ENCODE measurements at regions not wholly inside any gene's neighbourhood (a gene's known extent, or its start where the extent isn't known, plus 50 kb on each side); places are given as distances from the start of the nearest gene placed in this dataset.
"Not testable (repeated sequence)": the region's sequence is repeated elsewhere in the genome, so short reads cannot be mapped to it uniquely, and the experiment has no call there.

DNA sequence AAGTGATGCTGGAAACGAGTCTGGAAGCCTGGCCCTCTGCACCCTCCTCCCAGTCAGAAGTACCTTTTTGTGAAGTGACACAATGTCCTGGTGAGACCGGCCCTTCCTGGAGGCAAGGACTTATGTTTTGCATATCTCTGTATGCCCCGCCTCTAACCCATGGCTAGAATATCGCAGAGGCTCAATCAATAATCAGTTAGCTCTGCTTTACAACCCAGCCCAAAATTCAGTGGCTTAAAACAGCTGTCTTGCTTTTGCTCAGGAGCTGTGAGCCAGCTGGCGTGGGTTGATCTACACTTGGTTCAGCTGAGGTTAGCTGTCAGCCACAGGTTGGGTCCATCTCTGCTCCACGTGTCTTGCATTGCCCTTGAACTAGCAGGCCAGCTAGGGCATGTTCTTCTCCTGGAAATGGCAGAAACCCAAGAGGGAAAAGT is 98.8 kb upstream of the METTL14 start:
- no peak overlapping the region for H3K4me3 Mint-ChIP-seq
- DNase-seq, result no peak
- peaks cover 10% of the 10 kb centered on the region for H3K4me1 Mint-ChIP-seq
- ChIA-PET CTCF (interaction anchor here (0.6 kb wide), 1 partner anchor 121 kb away, joined by 5 read pairs; no protein-coding TSS in a partner anchor), POLR2A (no interaction called here)
- no peaks in the 10 kb centered on the region for H3K9me3 Mint-ChIP-seq
- H3K27me3 Mint-ChIP-seq, result peaks cover 18% of the 10 kb centered on the region
- H3K36me3 Mint-ChIP-seq (ENCODE audit: low read depth), result no peaks in the 10 kb centered on the region
- H3K27ac Mint-ChIP-seq, result no peak overlapping the region

GRCh38 chr4:118587116-118587831 is 97.9 kb upstream of the METTL14 start:
- no peak overlapping the region for H3K27ac Mint-ChIP-seq
- no peak overlapping the region for H3K4me3 Mint-ChIP-seq
- peaks cover 4% of the 10 kb centered on the region for H3K36me3 Mint-ChIP-seq (ENCODE audit: low read depth)
- DNase-seq, result no peak
- H3K9me3 Mint-ChIP-seq, result no peaks in the 10 kb centered on the region
- ChIA-PET POLR2A (no interaction called here), CTCF (interaction anchor here (0.6 kb wide), 1 partner anchor 8 kb away, joined by 3 read pairs; no protein-coding TSS in a partner anchor)
- peaks cover 15% of the 10 kb centered on the region for H3K4me1 Mint-ChIP-seq
- H3K27me3 Mint-ChIP-seq, result peaks cover 15% of the 10 kb centered on the region

DNA sequence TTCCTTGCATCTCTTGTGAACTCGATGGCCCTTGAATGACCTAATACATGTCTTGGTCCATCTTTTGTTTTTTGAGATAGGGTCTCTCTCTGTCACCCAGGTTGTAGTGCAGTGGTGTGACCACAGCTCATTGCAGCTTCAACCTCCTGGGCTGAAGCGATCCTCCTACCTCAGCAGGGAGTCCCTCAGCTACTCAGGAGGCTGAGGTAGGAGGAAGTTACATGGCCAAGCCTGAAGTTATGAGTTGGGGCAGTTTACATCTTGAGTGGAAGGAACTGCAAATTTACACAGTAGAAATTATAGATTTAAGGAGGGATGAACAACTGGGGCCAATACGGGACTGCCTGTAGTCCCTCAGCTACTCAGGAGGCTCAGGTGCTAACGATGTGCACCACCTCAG is 97.2 kb upstream of the METTL14 start:
- peaks cover 15% of the 10 kb centered on the region for H3K4me1 Mint-ChIP-seq
- H3K27me3 Mint-ChIP-seq, result peaks cover 11% of the 10 kb centered on the region
- CTCF ChIA-PET, result no interaction called here
- no peak overlapping the region for H3K4me3 Mint-ChIP-seq
- no peak overlapping the region for H3K27ac Mint-ChIP-seq
- H3K9me3 Mint-ChIP-seq, result no peaks in the 10 kb centered on the region
- DNase-seq, result no peak
- H3K36me3 Mint-ChIP-seq (ENCODE audit: low read depth), result peaks cover 4% of the 10 kb centered on the region
- POLR2A ChIA-PET, result no interaction called here

- ChIA-PET POLR2A (no interaction called here), CTCF (no interaction called here)
- H3K36me3 Mint-ChIP-seq (ENCODE audit: low read depth), result peaks cover 4% of the 10 kb centered on the region
- no peak for DNase-seq
- no peak overlapping the region for H3K27ac Mint-ChIP-seq
- H3K4me3 Mint-ChIP-seq, result no peak overlapping the region
- peaks cover 15% of the 10 kb centered on the region for H3K4me1 Mint-ChIP-seq
- H3K27me3 Mint-ChIP-seq, result peaks cover 7% of the 10 kb centered on the region
- no peaks in the 10 kb centered on the region for H3K9me3 Mint-ChIP-seq
These were observed 95.6 kb upstream of the METTL14 start for GRCh38 chr4:118589471-118590055.

DNA sequence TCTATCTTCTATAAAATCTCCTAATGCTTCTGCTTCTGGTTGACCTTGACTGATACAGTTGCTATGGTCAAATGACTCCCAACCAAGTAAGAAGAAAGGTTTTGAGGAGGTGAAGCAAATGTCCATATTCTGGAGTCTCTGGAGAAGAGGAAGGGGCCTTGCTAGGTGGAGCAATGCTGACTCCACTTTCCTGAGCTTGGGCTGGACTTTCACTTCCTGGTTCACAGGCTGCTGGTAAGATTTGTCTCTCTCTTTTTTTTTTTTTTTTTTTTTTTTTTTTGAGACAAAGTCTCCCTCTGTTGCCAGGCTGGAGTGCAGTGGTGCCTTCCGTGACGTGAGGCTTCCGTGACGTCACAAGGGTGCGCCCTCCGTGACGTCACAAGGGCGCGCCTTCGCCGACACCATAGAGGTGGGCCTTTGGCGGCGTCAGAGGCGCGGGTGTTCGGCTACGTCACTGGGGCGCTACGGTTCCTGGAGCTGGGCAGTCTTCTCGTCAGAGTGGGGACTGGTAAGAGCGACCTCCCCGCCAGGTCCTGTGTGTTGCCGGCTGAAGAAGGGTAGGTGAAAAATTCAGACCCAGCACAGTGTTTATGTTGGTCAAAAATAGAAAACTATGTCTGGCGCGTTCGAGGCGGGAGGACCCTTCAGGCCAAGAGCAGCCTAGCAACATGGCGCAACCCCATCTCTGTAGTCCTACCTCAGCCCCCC is 93.7 kb upstream of the METTL14 start:
- Mint-ChIP-seq H3K4me3 (peak overlapping the region; percentile 98), H3K27ac (peak overlapping the region; percentile 98)
- H3K36me3 Mint-ChIP-seq (ENCODE audit: low read depth); H3K27me3 Mint-ChIP-seq; H3K9me3 Mint-ChIP-seq; CTCF ChIA-PET; H3K4me1 Mint-ChIP-seq: not testable (repeated sequence)
- DNase-seq, result peak; percentile 97
- POLR2A ChIA-PET, result interaction anchor here (0.6 to 1.3 kb wide), 2 partner anchors 9 to 94 kb away, joined by 3 to 5 read pairs; partner anchors contain the start of gene METTL14

DNA sequence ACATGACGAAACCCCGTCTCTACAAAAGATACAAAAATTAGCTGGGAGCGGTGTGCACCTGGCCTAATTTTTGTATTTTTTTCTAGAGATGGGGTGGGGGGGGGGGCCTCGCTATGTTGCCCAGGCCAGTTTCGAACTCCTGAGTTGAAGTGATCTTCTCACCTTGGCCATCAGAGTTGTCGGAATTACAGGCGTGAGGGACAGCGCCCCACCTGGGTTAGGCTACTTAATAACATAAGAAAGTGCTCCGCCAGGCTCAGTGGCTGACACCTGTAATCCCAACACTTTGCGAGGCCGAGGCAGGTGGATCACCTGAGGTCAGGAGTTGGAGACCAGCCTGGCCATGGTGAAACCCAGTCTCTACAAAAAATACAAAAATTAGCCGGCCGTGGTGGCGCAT is 92.9 kb upstream of the METTL14 start:
- Mint-ChIP-seq H3K4me3 (peak overlapping the region; percentile 98), H3K27ac (peak overlapping the region; percentile 98)
- CTCF ChIA-PET; H3K4me1 Mint-ChIP-seq; H3K36me3 Mint-ChIP-seq (ENCODE audit: low read depth); H3K27me3 Mint-ChIP-seq; H3K9me3 Mint-ChIP-seq; DNase-seq: not testable (repeated sequence)
- POLR2A ChIA-PET, result interaction anchor here (0.6 to 1.3 kb wide), 2 partner anchors 9 to 93 kb away, joined by 3 to 5 read pairs; partner anchors contain the start of gene METTL14

DNA sequence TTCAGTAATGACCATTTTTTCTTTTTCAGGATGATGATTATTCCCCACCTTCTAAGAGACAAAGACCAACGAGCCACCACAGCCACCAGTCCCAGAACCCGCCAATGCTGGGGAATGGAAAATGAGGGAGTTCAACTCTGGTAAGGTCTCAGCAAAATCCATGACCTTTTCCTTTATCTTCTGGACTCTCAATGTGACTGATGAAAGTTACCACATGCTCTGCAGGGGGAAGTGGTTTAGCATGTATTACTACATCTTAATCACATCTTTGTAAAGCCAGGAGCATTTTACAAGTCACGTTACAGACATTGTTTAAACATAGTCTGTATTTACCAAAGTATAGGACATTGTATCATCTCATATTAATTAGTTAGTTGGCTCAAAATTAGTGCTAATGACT is 89.3 kb upstream of the METTL14 start:
- H3K9me3 Mint-ChIP-seq; DNase-seq; H3K27me3 Mint-ChIP-seq; H3K4me3 Mint-ChIP-seq; H3K27ac Mint-ChIP-seq; H3K4me1 Mint-ChIP-seq; POLR2A ChIA-PET; CTCF ChIA-PET; H3K36me3 Mint-ChIP-seq (ENCODE audit: low read depth): not testable (repeated sequence)

GRCh38 chr4:118625097-118625496 is 60.1 kb upstream of the METTL14 start:
- H3K4me3 Mint-ChIP-seq; H3K36me3 Mint-ChIP-seq (ENCODE audit: low read depth); H3K9me3 Mint-ChIP-seq; H3K27me3 Mint-ChIP-seq; DNase-seq; H3K4me1 Mint-ChIP-seq; H3K27ac Mint-ChIP-seq; CTCF ChIA-PET; POLR2A ChIA-PET: not testable (repeated sequence)

- peak overlapping the region; percentile 52 for H3K27ac Mint-ChIP-seq
These were observed 55.5 kb upstream of the METTL14 start for GRCh38 chr4:118629697-118630096.

GRCh38 chr4:118630897-118631296 is 54.3 kb upstream of the METTL14 start:
- DNase-seq, H3K4me3 Mint-ChIP-seq, H3K27me3 Mint-ChIP-seq, H3K4me1 Mint-ChIP-seq, H3K9me3 Mint-ChIP-seq, POLR2A ChIA-PET, CTCF ChIA-PET: not testable (repeated sequence)
- peak overlapping the region; percentile 14 for H3K27ac Mint-ChIP-seq
- peaks cover 27% of the 10 kb centered on the region for H3K36me3 Mint-ChIP-seq (ENCODE audit: low read depth)

More at GRCh38 chr4:118629697-118630096, 55.5 kb upstream of the METTL14 start:
- H3K4me3 Mint-ChIP-seq, DNase-seq, POLR2A ChIA-PET, H3K27me3 Mint-ChIP-seq, CTCF ChIA-PET, H3K9me3 Mint-ChIP-seq, H3K4me1 Mint-ChIP-seq: not testable (repeated sequence)
- peaks cover 27% of the 10 kb centered on the region for H3K36me3 Mint-ChIP-seq (ENCODE audit: low read depth)

- H3K4me1 Mint-ChIP-seq, H3K4me3 Mint-ChIP-seq, DNase-seq, CTCF ChIA-PET, POLR2A ChIA-PET, H3K27me3 Mint-ChIP-seq, H3K9me3 Mint-ChIP-seq: not testable (repeated sequence)
- H3K36me3 Mint-ChIP-seq (ENCODE audit: low read depth), result peaks cover 30% of the 10 kb centered on the region
- peak overlapping the region; percentile 14 for H3K27ac Mint-ChIP-seq
These were observed 53.7 kb upstream of the METTL14 start for GRCh38 chr4:118631321-118632050.

DNA sequence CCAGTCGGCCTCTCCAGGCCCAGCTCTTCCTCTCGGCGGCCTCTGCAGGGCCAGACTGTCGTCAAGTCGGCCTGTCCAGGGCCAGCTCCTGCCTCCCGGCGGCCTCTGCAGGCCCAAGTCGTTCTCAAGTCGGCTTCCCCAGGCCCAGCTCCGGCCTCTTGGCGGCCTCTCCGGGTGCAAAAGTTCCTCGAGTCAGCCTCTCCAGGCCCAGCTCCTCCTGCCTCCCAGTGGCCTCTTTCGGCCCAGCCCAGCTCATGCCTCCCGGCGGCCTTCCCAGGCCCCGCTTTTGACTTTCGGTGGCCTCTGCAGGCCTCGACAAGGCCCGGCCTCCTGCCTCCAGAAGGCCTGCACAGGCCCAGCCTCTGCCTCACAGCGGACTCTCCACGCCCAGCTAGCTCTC is 51.7 kb upstream of the METTL14 start:
- H3K9me3 Mint-ChIP-seq, POLR2A ChIA-PET, DNase-seq, CTCF ChIA-PET, H3K4me1 Mint-ChIP-seq, H3K27ac Mint-ChIP-seq, H3K4me3 Mint-ChIP-seq, H3K27me3 Mint-ChIP-seq: not testable (repeated sequence)
- peaks cover 30% of the 10 kb centered on the region for H3K36me3 Mint-ChIP-seq (ENCODE audit: low read depth)

DNA sequence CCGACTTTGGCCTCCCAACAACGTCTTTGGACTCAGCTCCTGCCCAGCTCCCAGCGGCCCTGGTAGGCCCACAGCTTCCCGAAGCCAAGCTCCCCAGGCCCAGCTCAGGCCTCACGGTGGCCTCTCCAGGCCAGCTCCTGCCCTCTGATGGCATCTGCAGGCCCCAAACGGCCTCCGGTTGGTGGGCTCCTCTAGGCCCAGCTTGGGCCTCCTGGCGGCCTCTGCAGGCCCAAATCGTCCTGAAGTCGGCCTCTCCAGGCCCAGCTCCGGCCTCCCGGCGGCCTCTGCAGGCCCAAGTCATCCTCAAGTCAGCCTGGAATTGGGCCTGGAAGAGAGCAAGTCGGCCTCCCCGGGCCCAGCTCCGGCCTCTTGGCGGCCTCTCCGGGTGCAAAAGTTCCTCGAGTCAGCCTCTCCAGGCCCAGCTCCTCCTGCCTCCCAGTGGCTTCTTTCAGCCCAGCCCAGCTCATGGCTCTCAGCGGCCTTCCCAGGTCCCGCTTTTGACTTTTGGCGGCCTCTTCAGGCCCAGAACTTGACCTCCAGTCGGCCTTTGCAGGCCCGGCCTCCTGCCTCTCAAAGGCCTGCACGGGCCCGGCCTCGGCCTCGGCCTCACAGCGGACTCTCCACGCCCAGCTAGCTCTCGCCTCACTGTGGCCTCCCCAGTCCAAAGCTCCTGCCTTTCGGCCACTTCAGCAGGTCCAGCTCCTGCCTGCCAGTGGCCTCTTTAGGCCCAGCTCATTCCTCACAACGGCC is 50.9 kb upstream of the METTL14 start:
- POLR2A ChIA-PET, H3K27ac Mint-ChIP-seq, H3K4me3 Mint-ChIP-seq, DNase-seq, H3K9me3 Mint-ChIP-seq, H3K27me3 Mint-ChIP-seq, H3K4me1 Mint-ChIP-seq, CTCF ChIA-PET: not testable (repeated sequence)
- H3K36me3 Mint-ChIP-seq (ENCODE audit: low read depth), result peaks cover 25% of the 10 kb centered on the region

Measured in activated CD4-positive, alpha-beta memory T cell treated with anti-CD3 and anti-CD28 coated beads, Interleukin-2, amount 10 ng/mL, durations not matched to agents 7 days and 5 days (primary cell).